DOHH2 (cell line): ENCODE measurements at regions not wholly inside any gene's neighbourhood (a gene's known extent, or its start where the extent isn't known, plus 50 kb on each side); places are given as distances from the start of the nearest gene placed in this dataset.

Source experiments
- EZH2phosphoT487 ChIP-seq: fragments of 200-600 bp; sonication (generic); IDR thresholded peaks from 2 replicates; pipeline ENCODE4 v1.6.1; 2017; ENCODE audit warnings: borderline replicate concordance, mild to moderate bottlenecking, antibody characterized with exemption, low read length, moderate library complexity, mixed read lengths
- TF ChIP-seq, protein P1 (sequence below): fragments of 200-600 bp; sonication (generic); IDR thresholded peaks from one replicate; pipeline ENCODE4 v1.5.1; 2014; ENCODE audit warnings: antibody characterized with exemption, mild to moderate bottlenecking, low read depth, low read length; ENCODE audit not compliant: poor library complexity, severe bottlenecking

GRCh38 chr19:28703400-28703956 is 509.5 kb downstream of the UQCRFS1 start:
- TF ChIP-seq, protein P1, sequence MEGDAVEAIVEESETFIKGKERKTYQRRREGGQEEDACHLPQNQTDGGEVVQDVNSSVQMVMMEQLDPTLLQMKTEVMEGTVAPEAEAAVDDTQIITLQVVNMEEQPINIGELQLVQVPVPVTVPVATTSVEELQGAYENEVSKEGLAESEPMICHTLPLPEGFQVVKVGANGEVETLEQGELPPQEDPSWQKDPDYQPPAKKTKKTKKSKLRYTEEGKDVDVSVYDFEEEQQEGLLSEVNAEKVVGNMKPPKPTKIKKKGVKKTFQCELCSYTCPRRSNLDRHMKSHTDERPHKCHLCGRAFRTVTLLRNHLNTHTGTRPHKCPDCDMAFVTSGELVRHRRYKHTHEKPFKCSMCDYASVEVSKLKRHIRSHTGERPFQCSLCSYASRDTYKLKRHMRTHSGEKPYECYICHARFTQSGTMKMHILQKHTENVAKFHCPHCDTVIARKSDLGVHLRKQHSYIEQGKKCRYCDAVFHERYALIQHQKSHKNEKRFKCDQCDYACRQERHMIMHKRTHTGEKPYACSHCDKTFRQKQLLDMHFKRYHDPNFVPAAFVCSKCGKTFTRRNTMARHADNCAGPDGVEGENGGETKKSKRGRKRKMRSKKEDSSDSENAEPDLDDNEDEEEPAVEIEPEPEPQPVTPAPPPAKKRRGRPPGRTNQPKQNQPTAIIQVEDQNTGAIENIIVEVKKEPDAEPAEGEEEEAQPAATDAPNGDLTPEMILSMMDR: no peak
- no peak for TF ChIP-seq EZH2phosphoT487
